ENCODE measurements at regions not wholly inside any gene's neighbourhood (a gene's known extent, or its start where the extent isn't known, plus 50 kb on each side); places are given as distances from the start of the nearest gene placed in this dataset.

DNA sequence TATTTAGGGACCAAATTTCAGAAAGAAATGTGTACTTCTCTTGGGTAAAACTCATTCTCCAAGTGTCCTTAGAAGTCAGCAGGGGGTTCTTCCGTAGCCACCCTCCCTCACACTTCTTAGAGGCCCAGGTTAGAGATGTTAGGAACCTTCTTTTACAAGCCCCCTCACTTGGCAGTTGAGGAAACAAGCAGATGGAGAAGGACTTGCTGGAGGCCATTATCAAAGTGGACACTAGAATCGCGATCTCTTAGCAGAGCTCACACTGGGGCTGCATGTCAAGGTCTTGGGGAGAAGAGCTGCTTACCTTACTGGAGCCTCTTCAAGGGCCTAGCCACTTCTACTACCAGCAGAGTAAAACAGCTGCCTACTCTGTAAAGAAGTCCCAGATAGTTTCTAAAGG is 69.4 kb upstream of the POLG start:
- Mint-ChIP-seq H3K4me3 (no peak overlapping the region), H3K36me3 (ENCODE audit: low read depth) (no peaks in the 10 kb centered on the region), H3K4me1 (peaks cover 46% of the 10 kb centered on the region), H3K27ac (no peak overlapping the region), H3K9me3 (no peaks in the 10 kb centered on the region), H3K27me3 (peaks cover 66% of the 10 kb centered on the region)
- ATAC-seq (ENCODE audit: low read depth) = no peak
- POLR2A ChIA-PET = no interaction called here
- TF ChIP-seq, protein P1, sequence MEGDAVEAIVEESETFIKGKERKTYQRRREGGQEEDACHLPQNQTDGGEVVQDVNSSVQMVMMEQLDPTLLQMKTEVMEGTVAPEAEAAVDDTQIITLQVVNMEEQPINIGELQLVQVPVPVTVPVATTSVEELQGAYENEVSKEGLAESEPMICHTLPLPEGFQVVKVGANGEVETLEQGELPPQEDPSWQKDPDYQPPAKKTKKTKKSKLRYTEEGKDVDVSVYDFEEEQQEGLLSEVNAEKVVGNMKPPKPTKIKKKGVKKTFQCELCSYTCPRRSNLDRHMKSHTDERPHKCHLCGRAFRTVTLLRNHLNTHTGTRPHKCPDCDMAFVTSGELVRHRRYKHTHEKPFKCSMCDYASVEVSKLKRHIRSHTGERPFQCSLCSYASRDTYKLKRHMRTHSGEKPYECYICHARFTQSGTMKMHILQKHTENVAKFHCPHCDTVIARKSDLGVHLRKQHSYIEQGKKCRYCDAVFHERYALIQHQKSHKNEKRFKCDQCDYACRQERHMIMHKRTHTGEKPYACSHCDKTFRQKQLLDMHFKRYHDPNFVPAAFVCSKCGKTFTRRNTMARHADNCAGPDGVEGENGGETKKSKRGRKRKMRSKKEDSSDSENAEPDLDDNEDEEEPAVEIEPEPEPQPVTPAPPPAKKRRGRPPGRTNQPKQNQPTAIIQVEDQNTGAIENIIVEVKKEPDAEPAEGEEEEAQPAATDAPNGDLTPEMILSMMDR (IDR thresholded peaks at IDR 0.05) = no peak
- intact Hi-C loops (cut with micrococcal nuclease) = no loop called here
- CTCF ChIA-PET = interaction anchor here (5.8 kb wide), 1 partner anchor 45 kb away, joined by 27 read pairs; no protein-coding TSS in a partner anchor
- DNase-seq = no peak

DNA sequence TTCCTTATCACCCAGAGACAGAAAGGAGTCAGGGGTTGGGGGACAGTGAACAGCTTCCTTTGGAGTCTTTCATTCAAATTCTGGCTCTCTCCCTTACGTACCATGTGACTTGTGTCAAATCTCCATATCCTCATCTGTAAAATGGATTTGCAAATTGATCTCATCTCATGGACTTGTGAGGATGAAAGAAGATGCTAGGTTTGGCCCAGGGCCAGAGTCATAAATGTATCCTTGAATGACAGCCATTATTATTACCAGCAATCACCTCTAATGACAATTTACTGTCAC is 67.8 kb upstream of the POLG start:
- Mint-ChIP-seq H3K4me3 (no peak overlapping the region), H3K27ac (no peak overlapping the region), H3K9me3 (no peaks in the 10 kb centered on the region), H3K36me3 (ENCODE audit: low read depth) (no peaks in the 10 kb centered on the region), H3K27me3 (peaks cover 65% of the 10 kb centered on the region), H3K4me1 (peaks cover 38% of the 10 kb centered on the region)
- ChIA-PET CTCF (interaction anchor here (5.8 kb wide), 1 partner anchor 43 kb away, joined by 27 read pairs; no protein-coding TSS in a partner anchor), POLR2A (no interaction called here)
- TF ChIP-seq, protein P1 (IDR thresholded peaks at IDR 0.05) = no peak
- intact Hi-C loops (cut with micrococcal nuclease) = no loop called here
- no peak for ATAC-seq (ENCODE audit: low read depth)
- no peak for DNase-seq

DNA sequence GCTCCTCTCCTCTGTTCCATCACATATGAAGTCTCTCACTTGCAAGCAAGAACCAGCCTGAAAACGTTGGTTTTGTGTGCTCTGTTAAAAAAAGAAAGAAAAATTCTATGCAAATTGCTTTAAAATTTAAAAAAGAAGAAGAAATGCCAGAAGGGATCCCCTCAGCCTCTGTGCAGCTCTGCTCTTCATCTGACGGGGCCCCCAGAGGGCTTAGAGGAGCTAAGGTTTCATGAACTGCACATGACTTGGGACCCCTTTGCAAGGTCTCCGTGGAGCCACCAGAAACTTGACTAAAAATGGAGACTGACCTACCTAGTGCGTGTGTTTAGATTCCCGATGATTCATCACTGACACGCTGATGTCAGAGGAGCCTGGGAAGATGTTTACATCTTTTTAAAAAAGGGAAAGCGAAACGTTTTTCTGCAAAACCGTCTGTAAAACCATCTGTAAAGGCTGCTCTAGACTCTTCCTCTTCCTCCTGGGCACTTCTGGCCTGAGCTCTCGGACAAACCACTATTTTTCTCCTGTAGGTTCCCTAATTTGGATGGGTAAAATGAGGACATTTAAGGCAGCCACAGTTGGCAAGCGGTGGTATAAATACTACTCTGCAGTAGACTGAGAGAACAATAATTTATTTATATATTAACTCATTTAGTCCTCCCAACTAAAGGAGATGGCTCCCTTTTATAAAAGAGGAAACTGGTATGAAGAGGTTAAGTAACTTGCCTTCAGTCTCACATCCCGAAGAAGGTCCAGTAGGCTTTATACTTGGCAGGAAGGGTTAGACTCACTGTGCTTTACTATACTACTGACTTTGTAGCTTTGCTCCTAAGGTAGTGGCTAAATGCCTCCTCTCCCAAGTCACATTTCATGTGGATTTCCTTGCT is 67.2 kb upstream of the POLG start:
- peaks cover 66% of the 10 kb centered on the region for H3K27me3 Mint-ChIP-seq
- no peaks in the 10 kb centered on the region for H3K9me3 Mint-ChIP-seq
- no peak for ATAC-seq (ENCODE audit: low read depth)
- CTCF ChIA-PET = interaction anchor here (1.0 to 5.8 kb wide), 3 partner anchors 8 to 43 kb away, joined by 3 to 27 read pairs (median 3); no protein-coding TSS in a partner anchor
- POLR2A ChIA-PET = no interaction called here
- TF ChIP-seq, protein P1 (IDR thresholded peaks at IDR 0.05) = no peak
- DNase-seq = no peak
- no peak overlapping the region for H3K27ac Mint-ChIP-seq
- intact Hi-C loops (cut with micrococcal nuclease) = loop anchor here (2.0 kb wide), 1 partner anchor 67 kb away; the partner anchor contains the start of gene POLG
- H3K4me1 Mint-ChIP-seq = peaks cover 32% of the 10 kb centered on the region
- peak overlapping the region; percentile 50 for H3K4me3 Mint-ChIP-seq
- no peaks in the 10 kb centered on the region for H3K36me3 Mint-ChIP-seq (ENCODE audit: low read depth)

DNA sequence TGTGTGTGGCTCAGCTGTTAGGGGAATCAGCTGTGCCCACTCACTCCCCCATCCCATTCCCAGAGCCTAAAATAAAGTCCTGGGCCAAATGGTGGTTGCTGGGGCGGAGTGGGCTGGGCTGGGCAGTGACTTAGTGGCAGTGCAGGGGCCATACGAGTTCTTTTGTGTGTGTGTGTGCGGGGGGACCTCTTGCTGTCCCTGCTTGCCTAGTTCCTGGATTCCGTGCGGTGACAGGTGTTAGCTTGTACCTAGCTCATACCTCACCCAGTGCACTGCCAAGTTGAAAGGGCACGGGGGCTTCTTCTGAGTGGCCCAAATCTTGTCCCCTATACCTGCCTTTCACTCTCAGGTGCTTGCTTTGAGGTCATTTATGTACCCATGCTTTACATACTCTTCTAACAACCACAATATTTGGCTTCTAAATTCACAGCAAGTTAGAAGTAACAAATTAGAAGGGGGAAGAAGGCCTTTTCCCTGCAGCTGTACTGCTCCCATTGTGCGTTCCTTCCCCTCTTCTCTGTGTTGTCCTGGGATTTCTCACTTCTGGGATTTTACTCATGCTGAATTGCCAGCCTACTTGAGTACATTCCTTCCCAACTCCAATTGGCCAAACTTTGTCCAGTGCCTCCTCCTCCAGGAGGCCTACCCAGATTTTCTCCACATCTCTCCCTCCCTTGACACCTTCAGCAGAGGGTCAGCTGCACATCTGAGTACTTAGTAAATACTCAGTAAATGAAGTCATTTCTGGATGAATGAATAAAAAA is 66.3 kb upstream of the POLG start:
- intact Hi-C loops (cut with micrococcal nuclease) = loop anchor here (1.0 to 2.0 kb wide), 2 partner anchors 43 to 66 kb away; partner anchors contain the start of gene POLG
- TF ChIP-seq, protein P1 (IDR thresholded peaks at IDR 0.05) = no peak
- ATAC-seq (ENCODE audit: low read depth) = no peak
- Mint-ChIP-seq H3K27ac (no peak overlapping the region), H3K9me3 (no peaks in the 10 kb centered on the region), H3K27me3 (peaks cover 58% of the 10 kb centered on the region), H3K36me3 (ENCODE audit: low read depth) (no peaks in the 10 kb centered on the region), H3K4me1 (peaks cover 23% of the 10 kb centered on the region), H3K4me3 (peak overlapping the region; percentile 67)
- POLR2A ChIA-PET = no interaction called here
- CTCF ChIA-PET = interaction anchor here (1.0 to 5.8 kb wide), 3 partner anchors 8 to 42 kb away, joined by 3 to 27 read pairs (median 3); no protein-coding TSS in a partner anchor
- DNase-seq = no peak
